HepG2 (cell line): ENCODE measurements at regions not wholly inside any gene's neighbourhood (a gene's known extent, or its start where the extent isn't known, plus 50 kb on each side); places are given as distances from the start of the nearest gene placed in this dataset.

Experiments used
- AGO1 ChIP-seq: fragments of 200-400 bp; formaldehyde crosslinking; IDR thresholded peaks from 2 replicates; pipeline ENCODE4 v1.6.1; 2017; ENCODE audit warnings: mild to moderate bottlenecking, low read depth, low read length, moderate library complexity; ENCODE audit not compliant: poor library complexity, severe bottlenecking
- CCDC6 ChIP-seq: sonication (generic); formaldehyde crosslinking; IDR thresholded peaks from 2 replicates; pipeline ENCODE4 v1.8.1; 2022; ENCODE audit warnings: mild to moderate bottlenecking, missing genetic modification reagents, moderate library complexity
- FOXC1 ChIP-seq: sonication (generic); formaldehyde crosslinking; IDR thresholded peaks from 2 replicates; pipeline ENCODE4 v1.8.0; 2022; ENCODE audit warnings: mild to moderate bottlenecking, missing genetic modification reagents, borderline replicate concordance
- HOXA3 ChIP-seq: sonication (generic); formaldehyde crosslinking; IDR thresholded peaks from 2 replicates; pipeline ENCODE4 v1.5.0; 2020; ENCODE audit warnings: missing genetic modification reagents
- MYC ChIP-seq: sonication (generic); formaldehyde crosslinking; IDR thresholded peaks from 2 replicates; pipeline ENCODE4 v1.9.0; 2021; ENCODE audit warnings: missing genetic modification reagents, borderline replicate concordance
- NCOR1 ChIP-seq: fragments of 200-600 bp; sonication (generic); IDR thresholded peaks from 2 replicates; pipeline ENCODE4 v1.7.0; 2017; ENCODE audit warnings: antibody characterized with exemption, low read length, borderline replicate concordance
- NFE2L2 ChIP-seq: fragments of 150-350 bp; IDR thresholded peaks from 2 replicates; pipeline ENCODE4 v1.6.1; 2014; ENCODE audit warnings: low read length
- PLSCR1 ChIP-seq: sonication (generic); formaldehyde crosslinking; IDR thresholded peaks from 2 replicates; pipeline ENCODE4 v1.5.0; 2020; ENCODE audit warnings: missing genetic modification reagents, mild to moderate bottlenecking, borderline replicate concordance
- PRPF4 ChIP-seq: fragments of 200-400 bp; formaldehyde crosslinking; IDR thresholded peaks from 2 replicates; pipeline ENCODE4 v1.6.1; 2016; ENCODE audit warnings: low read length, low read depth; ENCODE audit not compliant: poor library complexity, severe bottlenecking
- REST ChIP-seq, 2 experiments: IDR thresholded peaks; 2 replicates each; pipeline ENCODE4 v1.6.1; 2011 to 2012; ENCODE audit warnings: low read length in 2 of 2, borderline replicate concordance in 1 of 2, low read depth in 1 of 2, mild to moderate bottlenecking in 1 of 2, moderate library complexity in 1 of 2
- SMC3 ChIP-seq: IDR thresholded peaks from 2 replicates; pipeline ENCODE4 v1.6.1; 2011; ENCODE audit warnings: low read length, improper control_type of control experiment
- TOPORS ChIP-seq: sonication (generic); formaldehyde crosslinking; IDR thresholded peaks from 2 replicates; pipeline ENCODE4 v1.8.0; 2023; ENCODE audit warnings: mild to moderate bottlenecking, missing genetic modification reagents
- ZFP91 ChIP-seq: sonication (generic); formaldehyde crosslinking; IDR thresholded peaks from 2 replicates; pipeline ENCODE4 v1.9.0; 2022; ENCODE audit warnings: missing genetic modification reagents, mild to moderate bottlenecking, borderline replicate concordance
- ZNF644 ChIP-seq: IDR thresholded peaks from 2 replicates; pipeline ENCODE4 v1.6.1; 2016; ENCODE audit warnings: low read depth
- ZSCAN29 ChIP-seq: sonication (generic); formaldehyde crosslinking; conservative IDR thresholded peaks from 2 replicates; pipeline ENCODE4 v1.4.0; 2020; ENCODE audit warnings: mild to moderate bottlenecking, missing genetic modification reagents
- ZZZ3 ChIP-seq: sonication (generic); formaldehyde crosslinking; IDR thresholded peaks from 2 replicates; pipeline ENCODE4 v1.4.0; 2020; ENCODE audit warnings: missing genetic modification reagents, mild to moderate bottlenecking, borderline replicate concordance
- TF ChIP-seq, protein P1 (sequence below): sonication (generic); formaldehyde crosslinking; IDR thresholded peaks from 2 replicates; pipeline ENCODE4 v1.4.0; 2020; ENCODE audit warnings: low read depth, missing genetic modification reagents
- TF ChIP-seq, protein P2 (sequence below): sonication (generic); formaldehyde crosslinking; IDR thresholded peaks from 2 replicates; pipeline ENCODE4 v1.4.0; 2020; ENCODE audit warnings: missing genetic modification reagents, mild to moderate bottlenecking, borderline replicate concordance

DNA sequence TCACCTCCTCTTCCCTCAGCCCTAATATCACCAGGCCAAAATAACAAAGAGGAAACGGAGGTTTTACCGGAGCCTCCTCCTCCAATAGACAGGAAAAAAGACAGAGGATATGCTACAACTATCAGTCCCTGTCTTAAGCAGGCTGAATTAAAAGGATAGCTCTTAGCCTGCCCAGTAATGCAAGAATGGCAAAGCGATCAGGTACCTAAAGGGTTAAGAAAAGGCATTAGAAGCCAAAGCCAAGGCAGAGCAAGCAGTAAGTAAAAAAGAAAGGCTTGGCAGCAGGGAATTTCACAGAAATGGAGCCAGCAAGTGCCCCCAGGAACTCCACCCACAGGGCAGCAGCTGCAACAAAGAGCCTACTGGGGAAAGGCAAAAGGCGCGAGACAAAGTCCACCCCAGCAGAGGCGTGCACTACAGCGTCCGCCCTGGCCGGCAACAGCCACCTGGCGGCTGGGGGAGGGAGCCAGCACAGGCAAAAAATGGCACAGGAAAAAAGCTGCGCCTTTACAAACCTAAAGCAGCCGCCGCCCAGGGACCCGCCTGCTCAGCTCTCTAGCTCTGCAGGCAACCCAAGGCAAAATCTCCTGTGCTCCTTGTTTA, 220.6 kb upstream of the ZC4H2 start (continued):
- TF ChIP-seq CCDC6 (CRISPR knock-in tag) (no peak), ZNF644 (CRISPR knock-in tag) (peak; percentile 71; the same call in 1 of the 2 replicates), REST (IDR thresholded peaks at IDR 0.05; ENCODE audit: borderline replicate concordance in 1 of 2, low read depth in 1 of 2, low read length in 2 of 2) (0 out of 4 replicates have a peak, but pooled peaks of 1 of the 2 experiments have one; percentile 31), HOXA3 (CRISPR knock-in tag) (peak; percentile 51; the same call in 1 of the 2 replicates), ZFP91 (no peak), SMC3 (peak; percentile 31; the same call in 1 of the 2 replicates), ZSCAN29 (no peak), FOXC1 (CRISPR knock-in tag) (no peak), ZZZ3 (CRISPR knock-in tag) (no peak), TOPORS (CRISPR knock-in tag) (no peak), PLSCR1 (CRISPR knock-in tag) (no peak), PRPF4 (no peak), NFE2L2 (no peak), MYC (peak; percentile 73; the same call in 1 of the 2 replicates), AGO1 (no peak), NCOR1 (peak; percentile 51; the same call in 1 of the 2 replicates)
- TF ChIP-seq, protein P1, sequence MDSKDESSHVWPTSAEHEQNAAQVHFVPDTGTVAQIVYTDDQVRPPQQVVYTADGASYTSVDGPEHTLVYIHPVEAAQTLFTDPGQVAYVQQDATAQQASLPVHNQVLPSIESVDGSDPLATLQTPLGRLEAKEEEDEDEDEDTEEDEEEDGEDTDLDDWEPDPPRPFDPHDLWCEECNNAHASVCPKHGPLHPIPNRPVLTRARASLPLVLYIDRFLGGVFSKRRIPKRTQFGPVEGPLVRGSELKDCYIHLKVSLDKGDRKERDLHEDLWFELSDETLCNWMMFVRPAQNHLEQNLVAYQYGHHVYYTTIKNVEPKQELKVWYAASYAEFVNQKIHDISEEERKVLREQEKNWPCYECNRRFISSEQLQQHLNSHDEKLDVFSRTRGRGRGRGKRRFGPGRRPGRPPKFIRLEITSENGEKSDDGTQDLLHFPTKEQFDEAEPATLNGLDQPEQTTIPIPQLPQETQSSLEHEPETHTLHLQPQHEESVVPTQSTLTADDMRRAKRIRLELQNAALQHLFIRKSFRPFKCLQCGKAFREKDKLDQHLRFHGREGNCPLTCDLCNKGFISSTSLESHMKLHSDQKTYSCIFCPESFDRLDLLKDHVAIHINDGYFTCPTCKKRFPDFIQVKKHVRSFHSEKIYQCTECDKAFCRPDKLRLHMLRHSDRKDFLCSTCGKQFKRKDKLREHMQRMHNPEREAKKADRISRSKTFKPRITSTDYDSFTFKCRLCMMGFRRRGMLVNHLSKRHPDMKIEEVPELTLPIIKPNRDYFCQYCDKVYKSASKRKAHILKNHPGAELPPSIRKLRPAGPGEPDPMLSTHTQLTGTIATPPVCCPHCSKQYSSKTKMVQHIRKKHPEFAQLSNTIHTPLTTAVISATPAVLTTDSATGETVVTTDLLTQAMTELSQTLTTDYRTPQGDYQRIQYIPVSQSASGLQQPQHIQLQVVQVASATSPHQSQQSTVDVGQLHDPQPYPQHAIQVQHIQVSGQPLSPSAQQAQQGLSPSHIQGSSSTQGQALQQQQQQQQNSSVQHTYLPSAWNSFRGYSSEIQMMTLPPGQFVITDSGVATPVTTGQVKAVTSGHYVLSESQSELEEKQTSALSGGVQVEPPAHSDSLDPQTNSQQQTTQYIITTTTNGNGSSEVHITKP, result no peak
- TF ChIP-seq, protein P2, sequence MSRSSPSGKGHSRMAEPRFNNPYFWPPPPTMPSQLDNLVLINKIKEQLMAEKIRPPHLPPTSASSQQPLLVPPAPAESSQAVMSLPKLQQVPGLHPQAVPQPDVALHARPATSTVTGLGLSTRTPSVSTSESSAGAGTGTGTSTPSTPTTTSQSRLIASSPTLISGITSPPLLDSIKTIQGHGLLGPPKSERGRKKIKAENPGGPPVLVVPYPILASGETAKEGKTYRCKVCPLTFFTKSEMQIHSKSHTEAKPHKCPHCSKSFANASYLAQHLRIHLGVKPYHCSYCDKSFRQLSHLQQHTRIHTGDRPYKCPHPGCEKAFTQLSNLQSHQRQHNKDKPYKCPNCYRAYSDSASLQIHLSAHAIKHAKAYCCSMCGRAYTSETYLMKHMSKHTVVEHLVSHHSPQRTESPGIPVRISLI, result peak; percentile 42; the same call in 1 of the 2 replicates
